GM18868 (cell line): ENCODE measurements at regions not wholly inside any gene's neighbourhood (a gene's known extent, or its start where the extent isn't known, plus 50 kb on each side); places are given as distances from the start of the nearest gene placed in this dataset.

Source experiments
- ATAC-seq: cut with Tn5 transposase; IDR thresholded peaks from one replicate; pipeline ENCODE4 v1.9.1; 2021; ENCODE audit warnings: mild to moderate bottlenecking, moderate library complexity; ENCODE audit not compliant: unreplicated experiment

- no peak for ATAC-seq
Measured at GRCh38 chr10:4018054-4018511, 233.1 kb upstream of the KLF6 start.

- no peak for ATAC-seq
Measured at GRCh38 chr10:4017336-4017735, 232.3 kb upstream of the KLF6 start.

GRCh38 chr10:4016214-4016740 is 231.3 kb upstream of the KLF6 start:
- ATAC-seq: no peak

- peak; percentile 86 for ATAC-seq
Measured at GRCh38 chr10:4013651-4014121, 228.7 kb upstream of the KLF6 start.

- ATAC-seq: no peak
Measured at GRCh38 chr10:4012848-4013247, 227.8 kb upstream of the KLF6 start.

- ATAC-seq: no peak
Measured at GRCh38 chr10:4011136-4011812, 226.3 kb upstream of the KLF6 start.

GRCh38 chr10:4008676-4009382 is 223.8 kb upstream of the KLF6 start:
- no peak for ATAC-seq

GRCh38 chr10:4007771-4008170 is 222.8 kb upstream of the KLF6 start:
- ATAC-seq: no peak

GRCh38 chr10:4006858-4007257 is 221.8 kb upstream of the KLF6 start:
- no peak for ATAC-seq

GRCh38 chr10:4006051-4006450 is 221.0 kb upstream of the KLF6 start:
- ATAC-seq: no peak

- ATAC-seq: no peak
Measured at GRCh38 chr10:4004990-4005389, 220.0 kb upstream of the KLF6 start.

- ATAC-seq: no peak
Measured at GRCh38 chr10:4004144-4004543, 219.1 kb upstream of the KLF6 start.

GRCh38 chr10:4003348-4003973 is 218.5 kb upstream of the KLF6 start:
- peak; percentile 85 for ATAC-seq

GRCh38 chr10:4001811-4002210 is 216.8 kb upstream of the KLF6 start:
- no peak for ATAC-seq

- ATAC-seq: no peak
Measured at GRCh38 chr10:3999642-4000041, 214.6 kb upstream of the KLF6 start.

- no peak for ATAC-seq
Measured at GRCh38 chr10:3996697-3997096, 211.7 kb upstream of the KLF6 start.

GRCh38 chr10:3995302-3996210 is 210.5 kb upstream of the KLF6 start:
- no peak for ATAC-seq

GRCh38 chr10:3992382-3993178 is 207.6 kb upstream of the KLF6 start:
- no peak for ATAC-seq

- no peak for ATAC-seq
Measured at GRCh38 chr10:3990307-3990706, 205.3 kb upstream of the KLF6 start.
